ENCODE measurements at regions not wholly inside any gene's neighbourhood (a gene's known extent, or its start where the extent isn't known, plus 50 kb on each side); places are given as distances from the start of the nearest gene placed in this dataset.

DNA sequence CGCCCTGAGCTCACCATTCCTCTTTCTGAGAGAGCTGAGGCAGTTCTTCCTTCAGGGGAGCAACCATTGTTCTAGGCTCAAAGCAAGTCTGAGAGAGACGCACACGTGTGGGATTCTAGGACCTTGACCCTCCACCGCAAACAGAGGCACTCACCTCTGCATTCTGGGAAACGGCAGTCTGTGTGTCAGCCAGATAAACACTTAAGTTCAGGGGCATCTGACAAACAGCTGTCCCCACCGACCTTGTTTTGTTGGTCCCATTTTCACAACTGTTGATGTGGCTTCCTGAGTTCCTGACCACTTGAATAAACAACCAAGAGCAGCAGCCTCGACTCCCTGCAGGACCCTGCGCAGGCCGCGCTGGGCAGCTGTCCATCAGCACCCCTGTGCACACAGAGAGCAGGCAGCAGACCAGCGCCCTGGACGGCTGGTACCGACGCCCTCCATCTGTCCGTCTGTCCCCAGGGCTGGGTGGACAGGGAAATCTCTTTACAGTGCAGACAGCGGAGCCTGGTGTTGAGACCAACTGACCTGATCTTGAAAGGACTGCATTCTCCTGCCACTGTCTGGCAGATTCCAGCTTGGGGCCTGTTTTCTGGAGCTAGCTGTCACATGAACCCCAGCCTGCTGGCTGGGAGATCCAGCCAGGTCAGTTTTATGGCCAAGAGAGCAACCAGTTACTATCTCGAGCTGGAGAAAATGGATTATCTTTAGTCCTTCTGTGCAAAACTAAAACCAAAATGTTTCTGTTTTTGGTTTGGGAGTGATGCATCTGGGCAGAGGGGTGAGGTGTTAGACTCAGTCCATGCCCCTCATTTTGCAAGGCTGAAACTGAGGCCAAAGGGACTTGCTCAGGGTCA is 64.2 kb downstream of the FAM43A start (continued):
- TF ChIP-seq ZNF232 (CRISPR knock-in tag; IDR thresholded peaks at IDR 0.05; ENCODE audit: borderline replicate concordance) (no peak), NR0B2 (CRISPR knock-in tag; IDR thresholded peaks at IDR 0.05) (no peak), NFE2L2 (IDR thresholded peaks at IDR 0.05; ENCODE audit: low read length) (no peak), NFATC3 (CRISPR knock-in tag; IDR thresholded peaks at IDR 0.05) (no peak), IRF9 (CRISPR knock-in tag; IDR thresholded peaks at IDR 0.05; ENCODE audit: borderline replicate concordance) (no peak; the same call in 1 of the 2 replicates), ZNF747 (CRISPR knock-in tag; IDR thresholded peaks at IDR 0.05; ENCODE audit: borderline replicate concordance) (no peak; the same call in 1 of the 2 replicates), SOX5 (CRISPR knock-in tag; IDR thresholded peaks at IDR 0.05; ENCODE audit: borderline replicate concordance) (peak; percentile 99), AGO1 (IDR thresholded peaks at IDR 0.05; ENCODE audit: low read depth, low read length, poor library complexity, severe bottlenecking) (no peak), JUN (CRISPR knock-in tag; IDR thresholded peaks at IDR 0.05) (peak; percentile 48; the same call in 1 of the 2 replicates), RFX3 (CRISPR knock-in tag; IDR thresholded peaks at IDR 0.05) (no peak), ZFP62 (CRISPR knock-in tag; IDR thresholded peaks at IDR 0.05) (no peak), CENPX (CRISPR knock-in tag; IDR thresholded peaks at IDR 0.05) (no peak), YY1 (IDR thresholded peaks at IDR 0.05; ENCODE audit: insufficient read depth, insufficient replicate concordance, low read depth, low read length) (no peak), ZNF570 (CRISPR knock-in tag; IDR thresholded peaks at IDR 0.05; ENCODE audit: borderline replicate concordance) (no peak), DDIT3 (CRISPR knock-in tag; IDR thresholded peaks at IDR 0.05) (no peak), ZNF414 (CRISPR knock-in tag; IDR thresholded peaks at IDR 0.05) (no peak), ZNF782 (CRISPR knock-in tag; IDR thresholded peaks at IDR 0.05; ENCODE audit: borderline replicate concordance) (0 out of 2 replicates have a peak, but pooled peaks have one; percentile 60), RELA (CRISPR knock-in tag; IDR thresholded peaks at IDR 0.05) (no peak), HNRNPL (IDR thresholded peaks at IDR 0.05; ENCODE audit: low read depth, low read length) (no peak)
- TF ChIP-seq, protein P1, sequence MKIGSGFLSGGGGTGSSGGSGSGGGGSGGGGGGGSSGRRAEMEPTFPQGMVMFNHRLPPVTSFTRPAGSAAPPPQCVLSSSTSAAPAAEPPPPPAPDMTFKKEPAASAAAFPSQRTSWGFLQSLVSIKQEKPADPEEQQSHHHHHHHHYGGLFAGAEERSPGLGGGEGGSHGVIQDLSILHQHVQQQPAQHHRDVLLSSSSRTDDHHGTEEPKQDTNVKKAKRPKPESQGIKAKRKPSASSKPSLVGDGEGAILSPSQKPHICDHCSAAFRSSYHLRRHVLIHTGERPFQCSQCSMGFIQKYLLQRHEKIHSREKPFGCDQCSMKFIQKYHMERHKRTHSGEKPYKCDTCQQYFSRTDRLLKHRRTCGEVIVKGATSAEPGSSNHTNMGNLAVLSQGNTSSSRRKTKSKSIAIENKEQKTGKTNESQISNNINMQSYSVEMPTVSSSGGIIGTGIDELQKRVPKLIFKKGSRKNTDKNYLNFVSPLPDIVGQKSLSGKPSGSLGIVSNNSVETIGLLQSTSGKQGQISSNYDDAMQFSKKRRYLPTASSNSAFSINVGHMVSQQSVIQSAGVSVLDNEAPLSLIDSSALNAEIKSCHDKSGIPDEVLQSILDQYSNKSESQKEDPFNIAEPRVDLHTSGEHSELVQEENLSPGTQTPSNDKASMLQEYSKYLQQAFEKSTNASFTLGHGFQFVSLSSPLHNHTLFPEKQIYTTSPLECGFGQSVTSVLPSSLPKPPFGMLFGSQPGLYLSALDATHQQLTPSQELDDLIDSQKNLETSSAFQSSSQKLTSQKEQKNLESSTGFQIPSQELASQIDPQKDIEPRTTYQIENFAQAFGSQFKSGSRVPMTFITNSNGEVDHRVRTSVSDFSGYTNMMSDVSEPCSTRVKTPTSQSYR (CRISPR knock-in tag; IDR thresholded peaks at IDR 0.05; ENCODE audit: borderline replicate concordance) = peak; percentile 69; the same call in 1 of the 2 replicates
- TF ChIP-seq, protein P2, sequence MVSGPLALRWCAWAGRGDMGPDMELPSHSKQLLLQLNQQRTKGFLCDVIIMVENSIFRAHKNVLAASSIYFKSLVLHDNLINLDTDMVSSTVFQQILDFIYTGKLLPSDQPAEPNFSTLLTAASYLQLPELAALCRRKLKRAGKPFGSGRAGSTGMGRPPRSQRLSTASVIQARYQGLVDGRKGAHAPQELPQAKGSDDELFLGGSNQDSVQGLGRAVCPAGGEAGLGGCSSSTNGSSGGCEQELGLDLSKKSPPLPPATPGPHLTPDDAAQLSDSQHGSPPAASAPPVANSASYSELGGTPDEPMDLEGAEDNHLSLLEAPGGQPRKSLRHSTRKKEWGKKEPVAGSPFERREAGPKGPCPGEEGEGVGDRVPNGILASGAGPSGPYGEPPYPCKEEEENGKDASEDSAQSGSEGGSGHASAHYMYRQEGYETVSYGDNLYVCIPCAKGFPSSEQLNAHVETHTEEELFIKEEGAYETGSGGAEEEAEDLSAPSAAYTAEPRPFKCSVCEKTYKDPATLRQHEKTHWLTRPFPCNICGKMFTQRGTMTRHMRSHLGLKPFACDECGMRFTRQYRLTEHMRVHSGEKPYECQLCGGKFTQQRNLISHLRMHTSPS (CRISPR knock-in tag; IDR thresholded peaks at IDR 0.05; ENCODE audit: low read depth) = no peak
